HL-60 (cell line): ENCODE measurements at regions not wholly inside any gene's neighbourhood (a gene's known extent, or its start where the extent isn't known, plus 50 kb on each side); places are given as distances from the start of the nearest gene placed in this dataset.

ENCODE experiments used
- DNase-seq, 2 experiments: peaks; one replicate each; pipeline ENCODE4 v3.0.0-alpha.2; 2010 to 2020; ENCODE audit warnings: low read depth in 1 of 2, low spot score in 1 of 2
- H3K27ac ChIP-seq: fragments of 250-450 bp; sonication (Bioruptor Pico); replicated peaks from 2 replicates; pipeline ENCODE4 v1.5.1; 2020; ENCODE audit warnings: mild to moderate bottlenecking, moderate library complexity
- H3K27me3 ChIP-seq: fragments of 250-450 bp; sonication (Bioruptor Pico); 2 replicates; pipeline ENCODE4 v1.5.1; 2021; ENCODE audit warnings: mild to moderate bottlenecking, moderate library complexity; ENCODE audit not compliant: insufficient read depth, poor library complexity, severe bottlenecking
- H3K4me3 ChIP-seq: replicated peaks from 2 replicates; pipeline ENCODE4 v1.5.1; 2011; ENCODE audit warnings: mild to moderate bottlenecking, control low read depth, low read length; ENCODE audit not compliant: insufficient read depth
- GABPA ChIP-seq: IDR thresholded peaks from 2 replicates; pipeline ENCODE4 v1.6.1; 2012; ENCODE audit warnings: low read depth
- POLR2AphosphoS5 ChIP-seq: IDR thresholded peaks from 2 replicates; pipeline ENCODE4 v1.6.1; 2012; ENCODE audit warnings: low read depth
- SPI1 ChIP-seq: IDR thresholded peaks from 2 replicates; pipeline ENCODE4 v1.6.1; 2012; ENCODE audit warnings: low read depth, mild to moderate bottlenecking, borderline replicate concordance
- TF ChIP-seq, protein P1 (sequence below): IDR thresholded peaks from one replicate; pipeline ENCODE4 v1.5.1; 2011; ENCODE audit warnings: low read length, control low read depth, inconsistent platforms; ENCODE audit not compliant: insufficient read depth
- TF ChIP-seq, protein P2 (sequence below): IDR thresholded peaks from 2 replicates; pipeline ENCODE4 v1.6.1; 2012; ENCODE audit warnings: low read depth; ENCODE audit not compliant: insufficient replicate concordance

DNA sequence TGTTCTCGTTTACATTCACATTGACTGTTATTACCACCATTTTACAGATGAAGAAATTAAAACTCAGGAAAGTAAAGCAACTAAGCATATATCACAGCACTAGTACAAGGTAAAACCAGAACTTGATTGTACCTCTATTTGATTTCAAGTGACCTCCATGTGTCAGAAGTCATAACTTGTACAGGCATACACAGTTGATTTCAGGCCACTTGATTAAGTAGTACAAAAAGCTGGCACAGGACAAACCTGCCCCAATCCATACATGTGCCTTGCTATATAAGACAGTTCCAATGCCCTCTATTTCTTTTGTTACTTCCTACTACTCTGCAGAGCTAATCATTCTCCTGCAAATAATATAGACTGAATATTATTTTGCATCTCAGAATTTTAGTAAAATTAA is 58.8 kb upstream of the VGLL2 start:
- TF ChIP-seq, protein P1, sequence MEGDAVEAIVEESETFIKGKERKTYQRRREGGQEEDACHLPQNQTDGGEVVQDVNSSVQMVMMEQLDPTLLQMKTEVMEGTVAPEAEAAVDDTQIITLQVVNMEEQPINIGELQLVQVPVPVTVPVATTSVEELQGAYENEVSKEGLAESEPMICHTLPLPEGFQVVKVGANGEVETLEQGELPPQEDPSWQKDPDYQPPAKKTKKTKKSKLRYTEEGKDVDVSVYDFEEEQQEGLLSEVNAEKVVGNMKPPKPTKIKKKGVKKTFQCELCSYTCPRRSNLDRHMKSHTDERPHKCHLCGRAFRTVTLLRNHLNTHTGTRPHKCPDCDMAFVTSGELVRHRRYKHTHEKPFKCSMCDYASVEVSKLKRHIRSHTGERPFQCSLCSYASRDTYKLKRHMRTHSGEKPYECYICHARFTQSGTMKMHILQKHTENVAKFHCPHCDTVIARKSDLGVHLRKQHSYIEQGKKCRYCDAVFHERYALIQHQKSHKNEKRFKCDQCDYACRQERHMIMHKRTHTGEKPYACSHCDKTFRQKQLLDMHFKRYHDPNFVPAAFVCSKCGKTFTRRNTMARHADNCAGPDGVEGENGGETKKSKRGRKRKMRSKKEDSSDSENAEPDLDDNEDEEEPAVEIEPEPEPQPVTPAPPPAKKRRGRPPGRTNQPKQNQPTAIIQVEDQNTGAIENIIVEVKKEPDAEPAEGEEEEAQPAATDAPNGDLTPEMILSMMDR = no peak
- TF ChIP-seq SPI1 (no peak), POLR2AphosphoS5 (no peak), GABPA (no peak)
- TF ChIP-seq, protein P2, sequence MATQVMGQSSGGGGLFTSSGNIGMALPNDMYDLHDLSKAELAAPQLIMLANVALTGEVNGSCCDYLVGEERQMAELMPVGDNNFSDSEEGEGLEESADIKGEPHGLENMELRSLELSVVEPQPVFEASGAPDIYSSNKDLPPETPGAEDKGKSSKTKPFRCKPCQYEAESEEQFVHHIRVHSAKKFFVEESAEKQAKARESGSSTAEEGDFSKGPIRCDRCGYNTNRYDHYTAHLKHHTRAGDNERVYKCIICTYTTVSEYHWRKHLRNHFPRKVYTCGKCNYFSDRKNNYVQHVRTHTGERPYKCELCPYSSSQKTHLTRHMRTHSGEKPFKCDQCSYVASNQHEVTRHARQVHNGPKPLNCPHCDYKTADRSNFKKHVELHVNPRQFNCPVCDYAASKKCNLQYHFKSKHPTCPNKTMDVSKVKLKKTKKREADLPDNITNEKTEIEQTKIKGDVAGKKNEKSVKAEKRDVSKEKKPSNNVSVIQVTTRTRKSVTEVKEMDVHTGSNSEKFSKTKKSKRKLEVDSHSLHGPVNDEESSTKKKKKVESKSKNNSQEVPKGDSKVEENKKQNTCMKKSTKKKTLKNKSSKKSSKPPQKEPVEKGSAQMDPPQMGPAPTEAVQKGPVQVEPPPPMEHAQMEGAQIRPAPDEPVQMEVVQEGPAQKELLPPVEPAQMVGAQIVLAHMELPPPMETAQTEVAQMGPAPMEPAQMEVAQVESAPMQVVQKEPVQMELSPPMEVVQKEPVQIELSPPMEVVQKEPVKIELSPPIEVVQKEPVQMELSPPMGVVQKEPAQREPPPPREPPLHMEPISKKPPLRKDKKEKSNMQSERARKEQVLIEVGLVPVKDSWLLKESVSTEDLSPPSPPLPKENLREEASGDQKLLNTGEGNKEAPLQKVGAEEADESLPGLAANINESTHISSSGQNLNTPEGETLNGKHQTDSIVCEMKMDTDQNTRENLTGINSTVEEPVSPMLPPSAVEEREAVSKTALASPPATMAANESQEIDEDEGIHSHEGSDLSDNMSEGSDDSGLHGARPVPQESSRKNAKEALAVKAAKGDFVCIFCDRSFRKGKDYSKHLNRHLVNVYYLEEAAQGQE = no peak
- Histone ChIP-seq H3K27me3 (no peaks in the 10 kb centered on the region), H3K27ac (no peak overlapping the region), H3K4me3 (no peak overlapping the region)
- no peak for DNase-seq

DNA sequence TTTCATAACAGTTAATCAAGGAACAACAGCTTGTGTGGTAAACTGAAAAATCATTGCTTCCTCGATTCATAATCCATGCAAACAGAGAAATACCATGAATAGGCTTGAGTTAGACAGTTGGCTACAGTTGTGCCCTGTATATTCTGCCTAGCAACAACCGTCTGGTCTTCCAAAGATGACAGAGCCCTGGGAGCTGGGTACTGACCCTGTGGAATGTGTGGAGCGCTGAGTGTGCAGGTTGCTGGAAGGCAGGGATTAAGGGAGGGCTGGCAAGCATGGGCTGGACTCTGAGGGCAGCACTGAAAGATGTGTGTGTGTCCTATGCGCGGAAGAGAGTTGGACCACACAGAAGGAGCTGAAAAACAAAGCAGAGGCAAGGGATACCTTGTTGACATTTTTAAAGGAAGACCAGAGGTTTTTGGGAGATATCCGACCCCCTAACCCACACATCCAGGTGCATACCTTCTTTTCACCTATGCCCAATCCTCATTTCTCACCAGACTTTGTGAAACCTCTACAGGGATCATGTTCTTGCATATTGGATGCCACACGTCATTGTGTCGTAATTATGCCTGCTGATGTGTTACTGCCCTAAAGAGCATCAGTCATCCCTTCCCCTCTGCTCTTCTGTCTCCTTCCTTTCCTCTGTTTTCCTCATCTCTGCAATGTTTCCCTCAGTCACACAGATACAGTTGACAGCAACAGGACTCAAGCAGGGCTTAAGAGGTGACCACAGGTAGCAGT is 58.2 kb upstream of the VGLL2 start:
- H3K4me3 ChIP-seq = no peak overlapping the region
- H3K27ac ChIP-seq = no peak overlapping the region
- no peak for DNase-seq
- no peak for TF ChIP-seq SPI1
- no peak for TF ChIP-seq GABPA
- TF ChIP-seq, protein P2 = no peak
- TF ChIP-seq POLR2AphosphoS5 = no peak
- TF ChIP-seq, protein P1 = no peak
- H3K27me3 ChIP-seq = no peaks in the 10 kb centered on the region

DNA sequence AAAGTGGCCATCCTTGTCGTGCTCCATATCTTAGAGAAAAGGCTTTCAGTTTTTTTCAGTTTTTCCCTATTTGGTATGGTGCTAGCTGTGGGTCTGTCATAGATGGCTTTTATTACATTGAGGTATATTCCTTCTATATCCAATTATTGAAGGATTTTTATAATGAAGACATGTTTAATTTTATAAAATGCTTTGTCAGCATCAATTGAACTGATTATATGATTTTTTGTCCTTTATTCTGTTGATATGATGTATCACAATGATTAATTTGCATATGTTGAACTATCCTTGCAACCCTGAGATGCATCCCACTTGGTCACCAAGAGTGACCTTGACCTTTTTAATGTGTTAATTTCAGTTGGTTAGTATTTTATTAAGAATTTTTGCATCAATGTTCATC is 55.1 kb upstream of the VGLL2 start:
- no peak for DNase-seq
- Histone ChIP-seq H3K27me3 (no peaks in the 10 kb centered on the region), H3K27ac (no peak overlapping the region), H3K4me3 (no peak overlapping the region)
- TF ChIP-seq, protein P2 = no peak
- TF ChIP-seq, protein P1 = no peak
- no peak for TF ChIP-seq POLR2AphosphoS5
- TF ChIP-seq SPI1 = no peak
- TF ChIP-seq GABPA = no peak
